NCI-H187 treated with DMSO at 0.1 percent for 48 hours (cell line): ENCODE measurements at regions not wholly inside any gene's neighbourhood (a gene's known extent, or its start where the extent isn't known, plus 50 kb on each side); places are given as distances from the start of the nearest gene placed in this dataset.
A peak's percentile ranks its signal among the peaks of the same experiment; 100 is the strongest.

ENCODE experiments used
- DNase-seq: peaks from one replicate; lab custom pipeline; 2025; lab: John Stamatoyannopoulos, UW

GRCh38 chr21:25422610-25423608 is 184.4 kb downstream of the MRPL39 start:
- no peak for DNase-seq

- DNase-seq, result no peak
Measured at GRCh38 chr21:25421321-25422028, 185.8 kb downstream of the MRPL39 start.

- no peak for DNase-seq
Measured at GRCh38 chr21:25420831-25421230, 186.4 kb downstream of the MRPL39 start.

- DNase-seq, result no peak
Measured at GRCh38 chr21:25416669-25417068, 190.6 kb downstream of the MRPL39 start.

GRCh38 chr21:25412100-25412499 is 195.2 kb downstream of the MRPL39 start:
- DNase-seq, result no peak

GRCh38 chr21:25409978-25410377 is 197.3 kb downstream of the MRPL39 start:
- no peak for DNase-seq

GRCh38 chr21:25408666-25409065 is 198.6 kb downstream of the MRPL39 start:
- DNase-seq, result no peak

- DNase-seq, result no peak
Measured at GRCh38 chr21:25406887-25407579, 200.2 kb downstream of the MRPL39 start.

- DNase-seq, result no peak
Measured at GRCh38 chr21:25405984-25406383, 201.3 kb downstream of the MRPL39 start.

GRCh38 chr21:25402134-25402961 is 204.9 kb downstream of the MRPL39 start:
- DNase-seq, result no peak

- no peak for DNase-seq
Measured at GRCh38 chr21:25400427-25400826, 206.9 kb downstream of the MRPL39 start.

GRCh38 chr21:25398630-25399029 is 208.7 kb downstream of the MRPL39 start:
- no peak for DNase-seq

GRCh38 chr21:25396135-25396711 is 211.1 kb downstream of the MRPL39 start:
- DNase-seq, result no peak

- no peak for DNase-seq
Measured at GRCh38 chr21:25391777-25392176, 215.5 kb downstream of the MRPL39 start.

GRCh38 chr21:25390701-25391100 is 216.6 kb downstream of the MRPL39 start:
- no peak for DNase-seq

- no peak for DNase-seq
Measured at GRCh38 chr21:25387665-25388064, 219.6 kb downstream of the MRPL39 start.

GRCh38 chr21:25385911-25386474 is 221.3 kb downstream of the MRPL39 start:
- peak; percentile 47 for DNase-seq

- DNase-seq, result no peak
Measured at GRCh38 chr21:25385341-25385740, 221.9 kb downstream of the MRPL39 start.

GRCh38 chr21:25384782-25385181 is 222.5 kb downstream of the MRPL39 start:
- DNase-seq, result no peak

GRCh38 chr21:25383545-25383944 is 223.7 kb downstream of the MRPL39 start:
- no peak for DNase-seq

- DNase-seq, result no peak
Measured at GRCh38 chr21:25381936-25382452, 225.3 kb downstream of the MRPL39 start.
